HPDE6-E6E7 (cell line): ENCODE measurements at regions not wholly inside any gene's neighbourhood (a gene's known extent, or its start where the extent isn't known, plus 50 kb on each side); places are given as distances from the start of the nearest gene placed in this dataset.

ENCODE experiments used
- DNase-seq: peaks from one replicate; pipeline ENCODE4 v3.0.0; 2011; ENCODE audit warnings: missing footprints; ENCODE audit errors: extremely low spot score

GRCh38 chr5:161235569-161235968, 311.0 kb downstream of the GABRB2 start:
- DNase-seq = no peak

DNA sequence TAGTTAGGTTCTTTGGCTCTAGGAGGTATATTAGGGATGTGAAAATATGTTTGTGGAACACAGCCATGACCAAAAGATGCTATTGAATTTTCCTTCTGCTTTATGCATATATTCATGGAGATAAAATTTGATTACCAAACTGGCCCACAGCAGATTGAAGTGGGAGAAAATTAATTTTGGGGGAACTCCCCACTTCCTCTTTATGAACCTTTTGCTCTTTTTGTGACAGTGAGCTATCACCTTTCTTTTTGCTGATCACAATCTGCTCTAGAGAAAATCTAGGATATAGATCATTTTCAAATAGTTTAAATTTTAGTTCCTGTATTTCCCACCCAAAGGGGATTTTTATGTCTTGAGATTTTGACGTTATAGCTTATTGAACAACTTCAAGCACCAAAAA, 313.0 kb downstream of the GABRB2 start:
- no peak for DNase-seq

DNA sequence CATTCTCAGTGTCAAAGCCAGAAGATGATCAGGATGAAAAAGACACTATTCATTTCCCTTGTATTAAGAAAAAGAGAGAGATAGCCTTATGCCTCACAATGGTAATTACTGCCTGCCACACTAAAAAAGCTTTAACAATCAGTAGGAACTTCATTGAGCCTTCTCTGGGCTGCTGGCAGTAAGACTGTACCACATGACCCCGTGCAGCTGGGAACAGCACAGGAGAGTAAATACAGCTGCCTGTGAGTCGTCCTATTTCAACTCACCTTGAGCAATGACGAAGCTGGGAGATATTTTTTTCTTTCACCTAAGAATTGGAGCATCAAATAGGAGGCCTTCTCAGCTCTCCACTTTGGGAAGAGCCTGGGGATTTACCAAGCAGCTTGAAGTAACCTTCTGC, 316.3 kb downstream of the GABRB2 start:
- no peak for DNase-seq

DNA sequence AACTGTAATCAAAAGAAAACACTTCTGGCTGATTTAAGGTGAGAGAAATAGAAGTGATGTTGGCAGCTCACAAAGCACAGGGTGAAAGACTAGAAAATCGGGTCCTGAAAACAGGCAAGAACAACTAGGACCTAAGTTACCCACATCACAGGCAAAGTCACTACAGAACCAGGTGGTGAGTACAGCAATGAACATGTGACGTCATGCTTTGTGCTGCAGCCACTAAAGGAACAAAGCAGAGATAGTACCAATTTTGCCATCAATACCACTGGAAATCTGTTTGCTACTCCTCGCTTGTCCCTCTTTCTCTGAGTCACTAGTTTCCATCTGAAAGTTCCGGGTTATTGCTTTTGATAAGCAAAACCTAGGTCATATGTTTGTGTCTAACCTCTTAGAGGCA, 326.7 kb downstream of the GABRB2 start:
- no peak for DNase-seq

GRCh38 chr5:161216877-161217276, 329.6 kb downstream of the GABRB2 start:
- no peak for DNase-seq

DNA sequence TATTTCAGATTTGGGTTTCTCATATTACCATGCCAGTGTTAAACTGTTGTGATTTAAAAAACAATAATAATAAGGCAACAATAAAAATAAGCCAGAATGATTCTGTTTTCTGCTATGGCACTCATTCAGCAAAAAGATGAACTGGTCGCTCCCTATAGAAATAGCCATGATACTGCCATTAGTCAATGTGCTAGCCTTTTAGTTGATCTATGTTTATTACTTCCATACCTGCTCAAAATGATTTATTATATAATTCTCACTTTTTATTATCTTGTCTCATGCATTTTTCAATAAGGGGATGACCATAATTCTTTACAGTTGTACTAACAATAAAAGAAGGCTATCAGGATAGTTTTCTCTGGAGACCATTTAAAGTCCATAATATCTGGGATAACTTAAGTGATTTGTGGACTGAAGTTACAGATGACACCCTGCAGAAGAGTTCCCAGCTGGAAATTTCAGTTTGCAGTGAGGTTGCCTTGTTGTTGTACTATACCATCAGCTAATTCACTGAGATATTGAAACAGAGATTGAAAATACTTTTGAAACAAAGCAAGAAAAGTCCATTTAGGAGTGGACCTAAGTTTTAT, 334.3 kb downstream of the GABRB2 start:
- no peak for DNase-seq

DNA sequence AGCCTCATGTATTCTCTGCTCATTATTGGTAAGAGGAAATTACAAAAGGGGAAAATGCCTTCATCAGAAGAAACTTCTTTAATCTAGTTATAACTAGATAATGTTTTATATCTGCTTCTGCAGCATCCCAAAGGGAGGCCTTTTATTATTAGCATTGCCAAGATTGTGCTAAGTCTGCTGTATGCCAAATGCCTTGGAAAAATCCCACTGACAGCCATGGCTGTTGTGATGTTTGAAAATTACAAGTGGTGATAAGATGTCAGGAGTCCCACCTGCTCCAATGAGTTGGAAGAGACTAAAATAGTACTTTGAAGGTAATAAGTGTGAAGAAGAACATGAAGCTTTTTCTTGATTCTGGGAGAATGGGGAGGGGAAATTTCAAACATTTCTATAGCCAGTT, 345.0 kb downstream of the GABRB2 start:
- no peak for DNase-seq

GRCh38 chr5:161190778-161191177, 338.8 kb upstream of the ATP10B start:
- no peak for DNase-seq

- DNase-seq = no peak
Measured at GRCh38 chr5:161190086-161190485, 338.1 kb upstream of the ATP10B start.

- no peak for DNase-seq
Measured at GRCh38 chr5:161189452-161189851, 337.4 kb upstream of the ATP10B start.

- no peak for DNase-seq
Measured at GRCh38 chr5:161183559-161183958, 331.5 kb upstream of the ATP10B start.

DNA sequence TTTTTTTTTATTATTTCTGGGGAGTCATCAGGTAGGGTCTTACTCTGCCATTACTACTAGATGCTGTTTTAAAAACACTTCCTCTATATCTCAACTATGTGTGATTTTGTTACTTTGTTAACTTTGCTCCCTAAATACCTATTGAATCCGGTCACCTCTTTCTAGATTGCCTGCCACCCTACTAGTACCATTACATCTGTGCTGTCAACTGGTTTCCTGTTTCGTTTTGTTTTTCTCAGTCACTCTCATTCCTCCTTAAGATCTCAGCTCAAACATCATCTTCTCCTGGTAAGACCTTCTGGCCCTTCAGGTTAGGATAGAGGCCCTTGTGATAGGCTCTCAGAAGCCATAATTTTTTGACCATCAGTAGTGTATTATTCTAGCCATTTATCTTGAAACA, 324.2 kb upstream of the ATP10B start:
- no peak for DNase-seq

DNA sequence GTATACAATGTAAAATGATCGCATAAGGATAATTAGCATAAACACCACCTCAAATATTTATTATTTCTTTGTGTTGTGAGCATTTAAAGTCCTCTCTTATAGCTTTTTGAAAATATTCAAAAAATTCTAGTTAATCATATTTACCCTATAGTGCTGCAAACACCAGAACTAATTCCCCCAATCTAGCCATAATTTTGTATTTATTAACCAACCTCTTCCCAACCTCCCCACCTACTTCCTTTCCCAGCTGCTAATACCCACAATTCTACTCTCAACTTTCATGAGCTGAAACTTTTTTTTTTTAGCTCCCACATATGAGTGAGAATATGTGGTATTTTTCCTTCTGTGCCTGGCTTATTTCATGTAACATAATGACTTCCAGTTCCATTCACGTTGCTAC, 317.8 kb upstream of the ATP10B start:
- no peak for DNase-seq

DNA sequence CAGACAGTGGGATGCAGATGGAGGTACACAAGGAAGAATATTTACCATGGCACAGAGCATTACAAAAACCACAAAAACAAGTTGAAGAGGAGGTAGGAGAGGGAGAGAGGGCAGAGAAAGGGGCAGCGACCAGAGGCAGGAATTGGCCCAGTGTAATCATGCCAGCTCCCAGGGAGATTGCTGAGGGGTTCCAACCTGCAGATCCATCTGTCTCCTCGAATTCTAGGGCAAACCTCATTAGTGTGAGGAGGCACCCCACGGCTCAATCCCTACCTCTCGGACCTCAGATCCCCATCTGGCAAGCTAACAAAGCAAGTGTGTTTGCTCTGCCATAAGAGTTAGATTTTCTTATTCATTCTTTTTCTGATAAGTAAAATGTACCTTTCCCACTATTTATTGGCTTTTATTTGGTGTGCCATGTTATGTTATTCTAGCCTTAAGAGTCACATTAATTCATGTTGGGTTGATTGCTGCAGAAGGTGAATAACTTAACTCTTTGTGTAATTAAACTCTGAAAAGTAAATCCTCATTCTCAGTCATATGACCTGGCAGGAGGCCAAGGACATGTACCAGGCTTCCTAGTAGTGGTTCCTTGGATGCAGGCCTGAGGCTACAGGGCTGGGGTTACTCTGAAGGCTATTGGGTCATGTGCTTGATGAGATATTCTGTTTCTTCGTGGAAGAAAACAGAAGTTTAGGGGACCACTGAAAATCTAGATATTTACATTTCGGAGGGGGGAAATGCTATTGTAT, 315.2 kb upstream of the ATP10B start:
- no peak for DNase-seq

DNA sequence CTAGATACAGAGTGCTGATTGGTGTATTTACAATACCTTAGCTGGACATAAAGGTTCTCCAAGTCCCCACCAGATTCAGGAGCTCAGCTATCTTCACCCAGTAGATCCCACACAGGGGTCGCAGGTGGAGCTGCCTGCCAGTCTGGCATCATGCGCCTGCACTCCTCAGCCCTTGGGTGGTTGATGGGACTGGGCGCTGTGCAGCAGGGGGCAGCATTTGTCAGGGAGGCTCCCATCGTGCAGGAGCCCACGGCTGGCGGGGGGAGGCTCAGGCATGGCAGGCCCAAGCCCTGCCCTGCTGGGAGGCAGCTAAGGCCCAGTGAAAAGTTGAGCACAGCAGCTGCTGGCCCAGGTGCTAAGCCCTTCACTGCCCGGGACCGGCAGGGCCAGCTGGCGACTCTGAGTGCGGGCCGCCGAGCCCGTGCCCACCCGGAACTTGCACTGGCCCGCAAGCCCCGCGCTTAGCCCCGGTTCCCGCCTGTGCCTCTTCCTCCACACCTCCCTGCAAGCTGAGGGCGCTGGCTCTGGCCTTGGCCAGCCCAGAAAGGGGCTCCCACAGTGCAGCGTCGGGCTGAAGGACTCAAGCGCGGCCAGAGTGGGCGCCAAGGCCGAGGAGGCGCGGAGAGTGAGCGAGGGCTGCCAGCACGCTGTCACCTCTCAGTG, 314.1 kb upstream of the ATP10B start:
- DNase-seq = no peak

DNA sequence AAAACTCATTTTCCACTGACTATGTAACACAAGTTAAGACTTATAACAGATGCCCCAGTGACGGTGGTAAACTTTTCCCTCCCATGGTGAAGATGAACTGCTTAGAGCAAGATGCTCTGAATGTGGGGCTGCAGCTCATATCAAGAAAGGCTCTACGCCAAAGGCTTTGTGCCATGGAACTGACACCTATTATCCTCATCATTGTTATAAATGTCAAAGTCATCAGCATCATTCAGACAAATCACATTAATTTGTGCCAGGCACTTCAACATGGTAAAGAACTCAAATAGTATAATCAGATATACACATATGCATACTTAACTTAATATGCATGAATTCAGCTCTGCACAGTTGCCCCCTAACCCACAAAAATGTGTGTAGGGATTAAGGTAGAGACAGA, 305.9 kb upstream of the ATP10B start:
- no peak for DNase-seq

- no peak for DNase-seq
Measured at GRCh38 chr5:161155451-161155850, 303.4 kb upstream of the ATP10B start.

GRCh38 chr5:161152415-161152940, 300.5 kb upstream of the ATP10B start:
- DNase-seq = no peak

DNA sequence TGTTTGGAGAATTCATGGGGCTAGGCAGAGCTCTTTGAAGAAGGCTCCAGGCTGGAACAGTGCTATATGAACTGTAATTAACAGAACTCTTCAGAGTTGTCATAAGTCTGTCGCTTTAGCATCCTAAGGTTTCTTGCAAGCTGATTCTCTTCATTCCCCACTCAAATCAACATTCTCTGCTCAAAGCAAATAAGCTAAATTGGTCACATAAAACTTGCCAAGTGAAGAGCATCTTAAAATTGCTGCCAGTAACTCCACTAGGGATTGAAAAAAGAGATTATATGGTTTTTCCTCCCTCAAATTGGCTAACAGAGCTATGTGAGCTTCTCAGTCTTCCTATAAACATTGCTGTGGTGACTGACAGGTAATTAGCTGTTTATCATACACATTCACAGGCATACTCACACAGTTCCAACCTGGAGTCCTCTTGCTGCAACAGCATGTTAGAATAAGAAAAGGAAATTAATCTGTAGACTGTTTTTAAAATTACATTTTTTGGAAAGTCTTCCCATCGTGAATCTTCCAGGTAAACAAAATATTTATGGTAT, 298.5 kb upstream of the ATP10B start:
- DNase-seq = no peak

DNA sequence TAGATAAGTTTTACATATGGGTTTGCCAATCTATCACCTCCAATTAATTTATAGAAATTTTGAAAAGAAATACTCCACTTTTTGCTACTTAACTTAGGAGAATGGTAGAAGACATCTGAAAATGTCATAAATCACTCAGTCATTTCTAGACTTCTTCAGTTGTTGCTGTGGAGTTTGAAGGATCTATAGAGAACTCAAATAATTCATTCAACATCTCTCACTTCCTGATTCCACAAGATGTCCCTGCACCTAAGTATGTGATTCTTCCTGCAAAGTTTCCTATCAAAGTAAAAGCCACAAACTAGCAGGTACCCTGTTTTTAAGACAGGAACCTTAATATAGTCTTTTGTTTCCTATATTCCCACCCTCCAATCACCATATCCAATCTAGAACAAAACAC, 297.1 kb upstream of the ATP10B start:
- DNase-seq = no peak

DNA sequence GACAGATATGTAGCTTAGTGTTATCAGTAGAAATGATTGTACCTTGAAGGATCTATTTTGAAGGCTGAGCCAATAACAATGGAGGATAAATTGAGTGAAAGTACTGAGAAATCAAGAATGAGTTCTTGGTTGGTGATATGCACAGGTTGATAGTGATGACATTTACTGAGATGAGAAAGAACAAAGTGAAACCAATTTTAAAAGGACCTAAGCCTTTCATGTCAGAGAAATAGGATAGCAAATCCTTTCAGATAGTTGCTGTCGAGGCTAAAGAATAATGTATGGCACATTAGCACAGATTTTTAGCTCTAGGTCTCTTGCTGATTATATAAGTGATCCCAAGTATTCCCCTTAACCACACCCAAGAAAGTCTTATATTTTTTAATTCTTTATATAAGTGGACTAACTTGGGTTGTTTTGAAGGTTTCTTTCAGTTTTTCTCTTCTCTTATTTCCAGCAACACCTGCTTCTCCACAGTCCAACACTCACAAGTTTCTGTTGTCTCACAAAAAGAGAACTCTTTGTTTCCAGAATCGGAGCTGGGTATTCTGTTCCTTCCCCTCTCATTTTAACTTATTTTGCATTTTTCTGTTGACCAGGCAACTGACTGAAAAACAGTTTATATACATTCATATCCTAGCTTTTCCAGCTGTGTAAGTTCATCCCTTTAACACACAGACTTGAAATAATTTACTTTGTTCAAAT, 286.9 kb upstream of the ATP10B start:
- no peak for DNase-seq

- DNase-seq = no peak
Measured at GRCh38 chr5:161134956-161135355, 282.9 kb upstream of the ATP10B start.
